HFF-Myc (cell line): ENCODE measurements at regions not wholly inside any gene's neighbourhood (a gene's known extent, or its start where the extent isn't known, plus 50 kb on each side); places are given as distances from the start of the nearest gene placed in this dataset.

Source experiments
- DNase-seq: peaks from one replicate; pipeline ENCODE4 v3.0.0-alpha.2; 2011; ENCODE audit warnings: low read depth; ENCODE audit errors: extremely low read depth
- H3K4me3 ChIP-seq: replicated peaks from 2 replicates; pipeline ENCODE4 v1.5.1; 2011; ENCODE audit warnings: low read depth, mild to moderate bottlenecking, control low read depth, low read length
- CTCF ChIP-seq: IDR thresholded peaks from 2 replicates; pipeline ENCODE4 v1.5.1; 2012; ENCODE audit warnings: mild to moderate bottlenecking, low read depth, low read length, control low read depth; ENCODE audit errors: missing control alignments

GRCh38 chr5:117519957-117520500 lies 945.4 kb upstream of the SEMA6A start:
- DNase-seq, result no peak
- no peak for TF ChIP-seq CTCF
- H3K4me3 ChIP-seq, result no peak overlapping the region

GRCh38 chr5:117504305-117504704 lies 929.7 kb upstream of the SEMA6A start:
- DNase-seq, result no peak
- no peak for TF ChIP-seq CTCF
- no peak overlapping the region for H3K4me3 ChIP-seq

GRCh38 chr5:117497601-117498000 lies 923.0 kb upstream of the SEMA6A start:
- TF ChIP-seq CTCF, result no peak
- no peak overlapping the region for H3K4me3 ChIP-seq

GRCh38 chr5:117496801-117497200 lies 922.2 kb upstream of the SEMA6A start:
- no peak overlapping the region for H3K4me3 ChIP-seq
- DNase-seq, result no peak
- no peak for TF ChIP-seq CTCF

More at GRCh38 chr5:117497601-117498000, 923.0 kb upstream of the SEMA6A start:
- no peak for DNase-seq

GRCh38 chr5:117494188-117494587 lies 919.6 kb upstream of the SEMA6A start:
- DNase-seq, result no peak
- TF ChIP-seq CTCF, result no peak
- no peak overlapping the region for H3K4me3 ChIP-seq

DNA sequence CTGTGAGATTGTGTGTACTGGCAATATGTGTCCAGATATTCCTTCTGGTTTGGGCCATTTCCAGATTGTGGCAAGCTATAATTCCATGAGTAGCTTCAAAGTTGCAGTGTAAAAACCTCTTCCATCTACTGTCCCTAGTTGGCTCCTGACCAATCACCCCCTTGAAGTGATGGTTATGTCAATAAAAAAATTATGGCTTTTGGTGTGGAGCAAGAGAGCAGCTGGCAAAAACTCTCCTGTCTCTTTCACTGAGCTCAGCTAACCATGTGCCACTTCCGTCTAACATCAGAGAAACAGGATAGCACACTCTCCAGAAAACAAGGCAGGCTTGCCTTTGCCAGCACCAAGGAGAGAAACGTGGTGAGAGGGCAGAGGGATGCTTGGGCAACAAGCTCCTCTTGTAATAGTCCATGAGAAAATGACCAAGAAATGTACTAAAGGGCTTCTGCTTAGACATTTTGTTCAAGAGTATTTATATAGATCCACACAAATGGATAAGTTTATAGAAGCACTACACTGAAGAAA lies 914.4 kb upstream of the SEMA6A start:
- DNase-seq, result no peak
- no peak for TF ChIP-seq CTCF

DNA sequence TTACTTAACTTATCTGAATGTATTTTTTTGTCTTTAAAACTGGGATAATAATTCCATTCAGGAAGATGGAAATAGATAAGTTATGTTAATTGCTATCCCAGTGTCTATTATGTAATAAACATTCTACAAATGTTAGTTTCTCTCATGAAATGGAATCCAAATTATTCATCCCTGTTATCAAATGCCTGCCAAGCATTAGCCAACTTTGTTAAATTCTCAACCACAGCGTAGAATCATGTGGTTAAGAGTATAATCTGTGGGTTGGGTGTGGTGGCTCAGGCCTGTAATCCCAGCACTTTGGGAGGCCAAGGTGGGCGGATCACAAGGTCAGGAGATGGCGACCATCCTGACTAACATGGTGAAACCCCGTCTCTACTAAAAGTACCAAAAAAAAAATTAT lies 912.9 kb upstream of the SEMA6A start:
- TF ChIP-seq CTCF, result no peak
- no peak for DNase-seq
- H3K4me3 ChIP-seq, result no peak overlapping the region

More for the DNA sequence above, 914.4 kb upstream of the SEMA6A start:
- no peak overlapping the region for H3K4me3 ChIP-seq
